ENCODE measurements at regions not wholly inside any gene's neighbourhood (a gene's known extent, or its start where the extent isn't known, plus 50 kb on each side); places are given as distances from the start of the nearest gene placed in this dataset.

DNA sequence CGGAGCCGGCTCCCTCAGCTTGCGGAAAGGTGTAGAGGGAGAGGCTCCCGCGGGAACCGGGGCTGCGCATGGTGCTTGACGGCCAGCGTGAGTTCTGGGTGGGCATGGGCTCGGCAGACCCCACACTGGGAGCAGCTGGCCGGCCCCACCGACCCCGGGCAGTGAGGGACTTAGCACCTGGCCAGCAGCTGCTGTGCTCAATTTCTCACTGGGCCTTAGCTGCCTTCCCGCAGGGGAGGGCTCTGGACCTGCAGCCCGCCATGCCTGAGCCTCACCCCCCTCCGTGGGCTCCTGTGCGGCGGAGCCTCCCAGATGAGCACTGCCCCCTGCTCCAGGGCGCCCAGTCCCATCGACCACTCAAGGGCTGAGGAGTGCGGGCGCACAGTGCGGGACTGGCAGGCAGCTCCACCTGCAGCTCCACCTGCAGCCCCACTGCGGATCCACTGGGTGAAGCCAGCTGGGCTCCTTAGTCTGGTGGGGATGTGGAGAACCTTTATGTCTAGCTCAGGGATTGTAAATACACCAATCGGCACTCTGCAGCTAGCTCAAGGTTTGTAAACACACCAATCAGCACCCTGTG, 1141.8 kb downstream of the PCDH17 start:
- H2AFZ ChIP-seq (ENCODE audit: low read depth, low read length): no peak overlapping the region
- H3K27ac ChIP-seq (ENCODE audit: low read length): no peak overlapping the region
- no peak overlapping the region for H3K4me2 ChIP-seq (ENCODE audit: low read length)
- H3K27me3 ChIP-seq (ENCODE audit: insufficient read depth, low read depth, low read length): no peaks in the 10 kb centered on the region
- no peak overlapping the region for H3K9ac ChIP-seq (ENCODE audit: low read length)
- TF ChIP-seq, protein P1, sequence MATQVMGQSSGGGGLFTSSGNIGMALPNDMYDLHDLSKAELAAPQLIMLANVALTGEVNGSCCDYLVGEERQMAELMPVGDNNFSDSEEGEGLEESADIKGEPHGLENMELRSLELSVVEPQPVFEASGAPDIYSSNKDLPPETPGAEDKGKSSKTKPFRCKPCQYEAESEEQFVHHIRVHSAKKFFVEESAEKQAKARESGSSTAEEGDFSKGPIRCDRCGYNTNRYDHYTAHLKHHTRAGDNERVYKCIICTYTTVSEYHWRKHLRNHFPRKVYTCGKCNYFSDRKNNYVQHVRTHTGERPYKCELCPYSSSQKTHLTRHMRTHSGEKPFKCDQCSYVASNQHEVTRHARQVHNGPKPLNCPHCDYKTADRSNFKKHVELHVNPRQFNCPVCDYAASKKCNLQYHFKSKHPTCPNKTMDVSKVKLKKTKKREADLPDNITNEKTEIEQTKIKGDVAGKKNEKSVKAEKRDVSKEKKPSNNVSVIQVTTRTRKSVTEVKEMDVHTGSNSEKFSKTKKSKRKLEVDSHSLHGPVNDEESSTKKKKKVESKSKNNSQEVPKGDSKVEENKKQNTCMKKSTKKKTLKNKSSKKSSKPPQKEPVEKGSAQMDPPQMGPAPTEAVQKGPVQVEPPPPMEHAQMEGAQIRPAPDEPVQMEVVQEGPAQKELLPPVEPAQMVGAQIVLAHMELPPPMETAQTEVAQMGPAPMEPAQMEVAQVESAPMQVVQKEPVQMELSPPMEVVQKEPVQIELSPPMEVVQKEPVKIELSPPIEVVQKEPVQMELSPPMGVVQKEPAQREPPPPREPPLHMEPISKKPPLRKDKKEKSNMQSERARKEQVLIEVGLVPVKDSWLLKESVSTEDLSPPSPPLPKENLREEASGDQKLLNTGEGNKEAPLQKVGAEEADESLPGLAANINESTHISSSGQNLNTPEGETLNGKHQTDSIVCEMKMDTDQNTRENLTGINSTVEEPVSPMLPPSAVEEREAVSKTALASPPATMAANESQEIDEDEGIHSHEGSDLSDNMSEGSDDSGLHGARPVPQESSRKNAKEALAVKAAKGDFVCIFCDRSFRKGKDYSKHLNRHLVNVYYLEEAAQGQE (IDR thresholded peaks at IDR 0.05; ENCODE audit: borderline replicate concordance): no peak
- no peak for TF ChIP-seq TAF1 (IDR thresholded peaks at IDR 0.05; ENCODE audit: low read depth)
- TF ChIP-seq, protein P2, sequence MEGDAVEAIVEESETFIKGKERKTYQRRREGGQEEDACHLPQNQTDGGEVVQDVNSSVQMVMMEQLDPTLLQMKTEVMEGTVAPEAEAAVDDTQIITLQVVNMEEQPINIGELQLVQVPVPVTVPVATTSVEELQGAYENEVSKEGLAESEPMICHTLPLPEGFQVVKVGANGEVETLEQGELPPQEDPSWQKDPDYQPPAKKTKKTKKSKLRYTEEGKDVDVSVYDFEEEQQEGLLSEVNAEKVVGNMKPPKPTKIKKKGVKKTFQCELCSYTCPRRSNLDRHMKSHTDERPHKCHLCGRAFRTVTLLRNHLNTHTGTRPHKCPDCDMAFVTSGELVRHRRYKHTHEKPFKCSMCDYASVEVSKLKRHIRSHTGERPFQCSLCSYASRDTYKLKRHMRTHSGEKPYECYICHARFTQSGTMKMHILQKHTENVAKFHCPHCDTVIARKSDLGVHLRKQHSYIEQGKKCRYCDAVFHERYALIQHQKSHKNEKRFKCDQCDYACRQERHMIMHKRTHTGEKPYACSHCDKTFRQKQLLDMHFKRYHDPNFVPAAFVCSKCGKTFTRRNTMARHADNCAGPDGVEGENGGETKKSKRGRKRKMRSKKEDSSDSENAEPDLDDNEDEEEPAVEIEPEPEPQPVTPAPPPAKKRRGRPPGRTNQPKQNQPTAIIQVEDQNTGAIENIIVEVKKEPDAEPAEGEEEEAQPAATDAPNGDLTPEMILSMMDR (IDR thresholded peaks at IDR 0.05; ENCODE audit: poor library complexity, severe bottlenecking): no peak
- no peak for TF ChIP-seq POLR2AphosphoS5 (IDR thresholded peaks at IDR 0.05)
- TF ChIP-seq RAD21 (conservative IDR thresholded peaks at IDR 0.05): no peak
- no peak for TF ChIP-seq SMC3 (conservative IDR thresholded peaks at IDR 0.05; ENCODE audit: poor library complexity)
- TF ChIP-seq EZH2 (IDR thresholded peaks at IDR 0.05; ENCODE audit: borderline replicate concordance, insufficient read depth, low read length, poor library complexity, severe bottlenecking): no peak
- TF ChIP-seq MXI1 (conservative IDR thresholded peaks at IDR 0.05; ENCODE audit: poor library complexity, severe bottlenecking): no peak
- no peak for TF ChIP-seq EP300 (conservative IDR thresholded peaks at IDR 0.05; ENCODE audit: poor library complexity, severe bottlenecking)
- no peaks in the 10 kb centered on the region for H3K36me3 ChIP-seq (ENCODE audit: insufficient read depth, low read length)
- no peaks in the 10 kb centered on the region for H3F3A ChIP-seq (ENCODE audit: insufficient read depth, low read length, poor library complexity, severe bottlenecking)
- H3K9me2 ChIP-seq (ENCODE audit: insufficient read depth, low read length): no peaks in the 10 kb centered on the region
- no peaks in the 10 kb centered on the region for H3K79me2 ChIP-seq (replicated peaks; ENCODE audit: insufficient read depth, low read length)
- no peak overlapping the region for H3K4me3 ChIP-seq (ENCODE audit: low read length)
- no peaks in the 10 kb centered on the region for H4K20me1 ChIP-seq (ENCODE audit: insufficient read depth)
- H3K9me3 ChIP-seq (ENCODE audit: low read length): no peaks in the 10 kb centered on the region

DNA sequence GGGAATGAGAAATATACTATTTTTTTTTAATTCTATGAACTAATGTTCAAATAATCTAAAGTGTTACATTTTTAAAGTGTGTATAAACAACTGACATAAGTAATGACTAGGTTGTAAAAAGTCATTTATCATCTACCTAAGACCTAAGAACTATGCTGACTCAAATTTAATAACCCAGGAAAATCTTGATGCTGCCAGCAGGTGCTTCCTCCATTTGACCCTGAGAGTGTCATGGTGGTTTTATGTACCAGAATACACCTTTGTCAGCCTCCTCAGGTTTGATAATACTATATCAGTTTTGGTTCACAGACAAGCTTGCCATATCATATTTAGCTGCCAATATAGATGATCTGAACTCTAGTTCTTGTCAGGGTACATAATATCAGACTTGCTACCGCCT, 1151.2 kb downstream of the PCDH17 start:
- Histone ChIP-seq H3K27ac (ENCODE audit: low read length) (no peak overlapping the region), H4K20me1 (ENCODE audit: insufficient read depth) (no peaks in the 10 kb centered on the region), H3F3A (ENCODE audit: insufficient read depth, low read length, poor library complexity, severe bottlenecking) (no peaks in the 10 kb centered on the region), H3K36me3 (ENCODE audit: insufficient read depth, low read length) (no peaks in the 10 kb centered on the region), H3K4me2 (ENCODE audit: low read length) (no peak overlapping the region), H2AFZ (ENCODE audit: low read depth, low read length) (no peak overlapping the region), H3K4me3 (ENCODE audit: low read length) (no peak overlapping the region), H3K79me2 (replicated peaks; ENCODE audit: insufficient read depth, low read length) (no peaks in the 10 kb centered on the region), H3K27me3 (ENCODE audit: insufficient read depth, low read depth, low read length) (no peaks in the 10 kb centered on the region), H3K9ac (ENCODE audit: low read length) (no peak overlapping the region), H3K9me3 (ENCODE audit: low read length) (no peaks in the 10 kb centered on the region), H3K9me2 (ENCODE audit: insufficient read depth, low read length) (no peaks in the 10 kb centered on the region)
- TF ChIP-seq EP300 (conservative IDR thresholded peaks at IDR 0.05; ENCODE audit: poor library complexity, severe bottlenecking): no peak
- TF ChIP-seq MXI1 (conservative IDR thresholded peaks at IDR 0.05; ENCODE audit: poor library complexity, severe bottlenecking): no peak
- TF ChIP-seq POLR2AphosphoS5 (IDR thresholded peaks at IDR 0.05): no peak
- no peak for TF ChIP-seq TAF1 (IDR thresholded peaks at IDR 0.05; ENCODE audit: low read depth)
- TF ChIP-seq, protein P1 (IDR thresholded peaks at IDR 0.05; ENCODE audit: borderline replicate concordance): no peak
- TF ChIP-seq RAD21 (conservative IDR thresholded peaks at IDR 0.05): no peak
- TF ChIP-seq, protein P2 (IDR thresholded peaks at IDR 0.05; ENCODE audit: poor library complexity, severe bottlenecking): no peak
- no peak for TF ChIP-seq SMC3 (conservative IDR thresholded peaks at IDR 0.05; ENCODE audit: poor library complexity)
- TF ChIP-seq EZH2 (IDR thresholded peaks at IDR 0.05; ENCODE audit: borderline replicate concordance, insufficient read depth, low read length, poor library complexity, severe bottlenecking): no peak
